NOMO-1 treated with DMSO at 0.1 percent for 48 hours (cell line): ENCODE measurements at regions not wholly inside any gene's neighbourhood (a gene's known extent, or its start where the extent isn't known, plus 50 kb on each side); places are given as distances from the start of the nearest gene placed in this dataset.

Experiments
- DNase-seq: peaks from one replicate; lab custom pipeline; 2025; ENCODE audit not compliant: unreplicated experiment; lab: John Stamatoyannopoulos, UW

GRCh38 chr6:87909849-87910248 lies 137.8 kb upstream of the SPACA1 start:
- DNase-seq, result no peak

GRCh38 chr6:87908978-87909811 lies 138.4 kb upstream of the SPACA1 start:
- DNase-seq, result no peak

- peak; percentile 58 for DNase-seq
Observed at GRCh38 chr6:87907521-87907920, 140.1 kb upstream of the SPACA1 start.

- DNase-seq, result no peak
Observed at GRCh38 chr6:87905101-87905641, 142.5 kb upstream of the SPACA1 start.

- DNase-seq, result no peak
Observed at GRCh38 chr6:87904011-87904410, 143.6 kb upstream of the SPACA1 start.

GRCh38 chr6:87903323-87903722 lies 144.3 kb upstream of the SPACA1 start:
- no peak for DNase-seq

- peak; percentile 75 for DNase-seq
Observed at GRCh38 chr6:87902383-87902782, 145.3 kb upstream of the SPACA1 start.

- DNase-seq, result no peak
Observed at GRCh38 chr6:87901613-87902012, 146.0 kb upstream of the SPACA1 start.

GRCh38 chr6:87900160-87900698 lies 147.4 kb upstream of the SPACA1 start:
- no peak for DNase-seq

- no peak for DNase-seq
Observed at GRCh38 chr6:87899499-87900147, 148.0 kb upstream of the SPACA1 start.

- DNase-seq, result no peak
Observed at GRCh38 chr6:87897663-87898062, 150.0 kb upstream of the SPACA1 start.

GRCh38 chr6:87897013-87897412 lies 150.6 kb upstream of the SPACA1 start:
- DNase-seq, result no peak

GRCh38 chr6:87887266-87887665 lies 160.4 kb upstream of the SPACA1 start:
- no peak for DNase-seq

- no peak for DNase-seq
Observed at GRCh38 chr6:87884203-87884602, 163.4 kb upstream of the SPACA1 start.

- DNase-seq, result no peak
Observed at GRCh38 chr6:87881342-87881895, 166.2 kb upstream of the SPACA1 start.

- DNase-seq, result no peak
Observed at GRCh38 chr6:87879132-87879861, 168.3 kb upstream of the SPACA1 start.

GRCh38 chr6:87875781-87876180 lies 171.9 kb upstream of the SPACA1 start:
- no peak for DNase-seq

GRCh38 chr6:87873556-87873955 lies 171.5 kb upstream of the AKIRIN2 start:
- DNase-seq, result no peak

GRCh38 chr6:87870556-87870955 lies 168.5 kb upstream of the AKIRIN2 start:
- no peak for DNase-seq

- no peak for DNase-seq
Observed at GRCh38 chr6:87869064-87869905, 167.3 kb upstream of the AKIRIN2 start.
